A549 (cell line): ENCODE measurements at regions not wholly inside any gene's neighbourhood (a gene's known extent, or its start where the extent isn't known, plus 50 kb on each side); places are given as distances from the start of the nearest gene placed in this dataset.
A peak's percentile ranks its signal among the peaks of the same experiment; 100 is the strongest.

Experiments used
- ATAC-seq, 2 experiments: fragments of 200-7000 bp in 1 of 2; fragments of >200 bp in 1 of 2; cut with Nextera tagmentation in 1 of 2; cut with Tn5 transposase in 1 of 2; 3 replicates each; pipeline versions ENCODE4 v1.8.0 to v1.9.1; 2018 to 2020; ENCODE audit warnings: mild to moderate bottlenecking in 1 of 2, moderate library complexity in 1 of 2
- CTCF ChIA-PET: fragments of 300-600 bp; sonication (Branson Sonifier 250); formaldehyde crosslinking; extraction: SDS; loops from one replicate; lab custom pipeline; 2021; ENCODE audit warnings: antibody characterized with exemption, inconsistent platforms; lab: Yijun Ruan, JAX
- POLR2A ChIA-PET: fragments of 350-600 bp; formaldehyde crosslinking; extraction: SDS; loops from one replicate; lab custom pipeline; 2021; ENCODE audit warnings: antibody characterized with exemption, inconsistent platforms; lab: Yijun Ruan, JAX
- DNase-seq, 2 experiments: peaks; one replicate each; pipeline versions ENCODE4 v3.0.0 to v3.0.0-alpha.2; 2011 to 2016; ENCODE audit warnings: low read depth in 1 of 2, low spot score in 1 of 2
- FAIRE-seq: peaks from 2 replicates; lab custom pipeline; 2011; peaks lifted over from hg19 to GRCh38; lab: Jason Lieb, UNC
- H3K27ac ChIP-seq, 2 experiments: fragments of >200 bp; sonication (Bioruptor Twin); formaldehyde crosslinking; 3 replicates each; pipeline ENCODE4 v1.5.1; 2016 to 2017
- H3K4me1 ChIP-seq: fragments of >200 bp; sonication (Bioruptor Twin); formaldehyde crosslinking; 3 replicates; pipeline ENCODE4 v1.6.1; 2016
- H3K4me2 ChIP-seq: fragments of >200 bp; sonication (Bioruptor Twin); formaldehyde crosslinking; 3 replicates; pipeline ENCODE4 v1.6.1; 2016
- H3K4me3 ChIP-seq: fragments of >200 bp; sonication (Bioruptor Twin); formaldehyde crosslinking; 3 replicates; pipeline ENCODE4 v1.5.1; 2016
- H3K9me3 ChIP-seq: fragments of >200 bp; sonication (Bioruptor Twin); formaldehyde crosslinking; 3 replicates; pipeline ENCODE4 v1.6.1; 2016
- CEBPB ChIP-seq, 2 experiments: fragments of >200 bp in 1 of 2; sonication (Bioruptor Twin) in 1 of 2; formaldehyde crosslinking in 1 of 2; IDR thresholded peaks; 2 replicates each; pipeline ENCODE4 v1.6.1; 2012 to 2016
- CHD4 ChIP-seq: fragments of 200-600 bp; sonication (generic); IDR thresholded peaks from 2 replicates; pipeline ENCODE4 v1.6.1; 2016; ENCODE audit warnings: antibody characterized with exemption, mild to moderate bottlenecking, borderline replicate concordance
- EP300 ChIP-seq, 2 experiments: fragments of >200 bp; sonication (Bioruptor Twin); formaldehyde crosslinking; IDR thresholded peaks; 2 replicates in 1 of 2; 3 replicates in 1 of 2; pipeline ENCODE4 v1.6.1; 2016 to 2017
- ESRRA ChIP-seq: fragments of 150-350 bp; IDR thresholded peaks from 2 replicates; pipeline ENCODE4 v1.6.1; 2014; ENCODE audit warnings: mild to moderate bottlenecking, low read length, borderline replicate concordance
- GATA3 ChIP-seq: IDR thresholded peaks from 2 replicates; pipeline ENCODE4 v1.6.1; 2012; ENCODE audit warnings: borderline replicate concordance
- HEYL ChIP-seq: fragments of 250-450 bp; sonication (Bioruptor Pico); IDR thresholded peaks from 2 replicates; pipeline ENCODE4 v1.8.0; 2021; ENCODE audit warnings: mild to moderate bottlenecking, moderate library complexity
- HOXA7 ChIP-seq: fragments of 250-450 bp; sonication (Bioruptor Pico); IDR thresholded peaks from 2 replicates; pipeline ENCODE4 v1.5.0; 2020; ENCODE audit warnings: mild to moderate bottlenecking, moderate library complexity
- HOXB13 ChIP-seq: fragments of 250-450 bp; sonication (Bioruptor Pico); IDR thresholded peaks from 2 replicates; pipeline ENCODE4 v1.5.0; 2020; ENCODE audit warnings: low read depth, mild to moderate bottlenecking, moderate library complexity
- MYC ChIP-seq: IDR thresholded peaks from 2 replicates; pipeline ENCODE4 v1.6.1; 2012; ENCODE audit warnings: mild to moderate bottlenecking, inconsistent platforms, low read length, improper control_type of control experiment, borderline replicate concordance
- POLR2A ChIP-seq: IDR thresholded peaks from 2 replicates; pipeline ENCODE4 v1.6.1; 2012; ENCODE audit warnings: mild to moderate bottlenecking, low read length
- POLR2AphosphoS2 ChIP-seq: conservative IDR thresholded peaks from 2 replicates; pipeline ENCODE4 v1.6.1; 2012; ENCODE audit warnings: low read length, improper control_type of control experiment, inconsistent platforms
- RARB ChIP-seq: fragments of 250-450 bp; sonication (Bioruptor Pico); IDR thresholded peaks from 2 replicates; pipeline ENCODE4 v1.8.0; 2021; ENCODE audit warnings: mild to moderate bottlenecking, moderate library complexity
- RNF2 ChIP-seq: fragments of 200-600 bp; sonication (generic); IDR thresholded peaks from 2 replicates; pipeline ENCODE4 v1.6.1; 2016; ENCODE audit warnings: low read depth, mild to moderate bottlenecking, antibody characterized with exemption, moderate library complexity, borderline replicate concordance
- TP53 ChIP-seq: fragments of 250-450 bp; sonication (Bioruptor Pico); IDR thresholded peaks from 2 replicates; pipeline ENCODE4 v1.5.0; 2021; ENCODE audit warnings: mild to moderate bottlenecking, moderate library complexity
- ZFP36 ChIP-seq: fragments of 450-650 bp; IDR thresholded peaks from 2 replicates; pipeline ENCODE4 v1.6.1; 2014; ENCODE audit warnings: borderline replicate concordance; ENCODE audit not compliant: partially characterized antibody
- ZNF302 ChIP-seq: fragments of 250-450 bp; sonication (Bioruptor Pico); IDR thresholded peaks from 2 replicates; pipeline ENCODE4 v1.9.0; 2021; ENCODE audit warnings: inconsistent platforms, mild to moderate bottlenecking, moderate library complexity
- WGBS: methylation state at CpG from one replicate; pipeline ENCODE4 v1.1.6; 2017; ENCODE audit errors: missing lambda C conversion rate; 5-methylcytosine and 5-hydroxymethylcytosine counted together
- TF ChIP-seq, protein P1 (sequence below): fragments of >200 bp; sonication (Bioruptor Twin); formaldehyde crosslinking; IDR thresholded peaks from 3 replicates; pipeline ENCODE4 v1.6.1; 2016
- TF ChIP-seq, protein P2 (sequence below): IDR thresholded peaks from 2 replicates; pipeline ENCODE4 v1.6.1; 2012; ENCODE audit warnings: low read depth, borderline replicate concordance
- TF ChIP-seq, protein P3 (sequence below): IDR thresholded peaks from 2 replicates; pipeline ENCODE4 v1.6.1; 2012
- TF ChIP-seq, protein P4 (sequence below): fragments of 250-450 bp; sonication (Bioruptor Pico); IDR thresholded peaks from 2 replicates; pipeline ENCODE4 v1.5.0; 2021; ENCODE audit warnings: mild to moderate bottlenecking, moderate library complexity, borderline replicate concordance
- TF ChIP-seq, protein P5 (sequence below): fragments of 250-450 bp; sonication (Bioruptor Pico); IDR thresholded peaks from 2 replicates; pipeline ENCODE4 v1.5.0; 2020; ENCODE audit warnings: low read depth, mild to moderate bottlenecking, moderate library complexity

DNA sequence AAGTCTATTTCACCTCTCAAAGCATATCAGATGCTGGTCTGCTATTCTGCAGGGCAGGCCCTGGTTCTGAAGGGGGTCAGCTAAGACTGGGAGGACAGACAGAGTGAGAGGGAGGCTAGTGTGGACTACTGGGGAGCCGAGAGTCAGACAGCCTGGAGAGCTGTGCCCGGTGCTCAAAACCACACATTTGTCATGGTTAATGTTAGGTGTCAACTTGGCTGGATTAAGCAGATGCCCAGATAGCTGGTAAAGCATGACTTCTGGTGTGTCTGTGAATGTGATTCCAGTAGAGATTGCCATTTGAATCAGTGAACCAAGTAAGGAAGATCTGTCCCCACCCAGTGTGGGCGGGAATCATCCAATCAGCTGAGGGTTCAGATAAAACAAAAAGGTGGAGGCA lies 102.6 kb downstream of the SNX19 start (continued):
- TF ChIP-seq, protein P1, sequence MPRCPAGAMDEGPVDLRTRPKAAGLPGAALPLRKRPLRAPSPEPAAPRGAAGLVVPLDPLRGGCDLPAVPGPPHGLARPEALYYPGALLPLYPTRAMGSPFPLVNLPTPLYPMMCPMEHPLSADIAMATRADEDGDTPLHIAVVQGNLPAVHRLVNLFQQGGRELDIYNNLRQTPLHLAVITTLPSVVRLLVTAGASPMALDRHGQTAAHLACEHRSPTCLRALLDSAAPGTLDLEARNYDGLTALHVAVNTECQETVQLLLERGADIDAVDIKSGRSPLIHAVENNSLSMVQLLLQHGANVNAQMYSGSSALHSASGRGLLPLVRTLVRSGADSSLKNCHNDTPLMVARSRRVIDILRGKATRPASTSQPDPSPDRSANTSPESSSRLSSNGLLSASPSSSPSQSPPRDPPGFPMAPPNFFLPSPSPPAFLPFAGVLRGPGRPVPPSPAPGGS, result no peak

DNA sequence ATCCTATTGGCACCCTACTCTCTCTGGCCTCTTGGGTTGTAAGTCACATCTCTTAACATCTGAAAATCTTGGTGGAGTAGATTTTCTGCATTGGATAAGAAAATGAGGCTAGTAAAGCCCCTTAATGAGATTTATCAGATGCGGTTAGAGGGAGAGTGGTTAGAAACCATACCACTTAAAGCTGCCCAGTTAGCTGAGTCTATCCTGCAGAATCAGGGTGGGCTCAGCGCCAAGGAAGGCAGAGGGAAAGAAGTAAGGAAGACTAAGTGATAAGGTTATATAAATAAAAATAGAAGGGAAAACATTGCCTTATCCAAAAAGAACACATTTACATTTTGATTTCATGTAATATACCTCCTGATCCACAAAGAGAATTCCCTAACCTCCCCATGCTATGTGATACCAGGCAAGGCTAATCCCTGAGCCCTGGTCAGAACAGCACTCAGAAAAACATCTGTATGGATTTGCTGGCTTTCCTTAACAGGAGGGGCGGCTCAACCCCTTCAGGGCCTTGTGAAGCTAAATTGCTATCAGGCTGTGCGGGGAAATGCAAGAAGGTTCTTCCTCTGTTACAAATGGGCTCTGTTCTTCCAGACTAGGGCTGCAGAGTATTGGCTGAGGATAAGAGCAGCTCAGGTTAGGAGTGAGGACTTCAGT lies 101.7 kb downstream of the SNX19 start:
- no peak for DNase-seq

DNA sequence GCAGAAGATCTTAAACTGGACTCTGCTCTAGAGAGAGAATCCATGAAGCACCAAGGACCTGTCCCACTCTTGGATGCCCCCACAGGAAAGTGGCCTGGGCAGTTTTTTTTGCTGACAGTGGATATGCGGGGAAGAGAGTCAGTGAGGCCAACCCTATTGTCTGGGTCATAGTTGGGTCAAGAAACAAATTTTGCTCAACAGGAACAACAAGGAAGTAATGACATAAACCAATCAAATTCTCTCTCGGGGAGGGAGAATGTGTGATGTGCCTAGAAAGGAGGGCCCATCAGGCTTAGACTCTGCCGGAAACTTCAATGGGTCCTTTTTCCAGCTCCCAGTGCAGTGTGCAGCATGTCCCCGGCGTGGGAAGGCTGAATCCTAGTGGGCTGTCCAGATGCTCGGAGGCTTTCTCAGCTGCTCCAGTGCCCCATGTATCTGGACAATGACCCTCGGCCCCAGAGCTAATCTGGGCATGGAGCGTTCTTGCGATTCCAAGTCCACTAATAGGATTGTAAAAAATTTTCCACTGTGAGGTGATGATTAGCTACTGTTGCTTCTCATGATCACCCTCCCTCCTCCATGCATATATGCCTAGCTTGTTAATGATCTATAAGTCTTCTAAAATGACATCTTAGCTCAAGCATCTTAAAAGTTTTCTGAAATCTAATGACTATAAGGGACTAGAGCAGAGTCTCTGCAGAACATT lies 101.0 kb downstream of the SNX19 start:
- ChIA-PET CTCF (interaction anchor here (1.6 kb wide), 1 partner anchor 47 kb away, joined by 4 read pairs; no protein-coding TSS in a partner anchor), POLR2A (no interaction called here)
- peak overlapping the region in 1 of 2 experiments; percentile 39; a peak in 1 of 6 replicates for H3K27ac ChIP-seq
- no peak overlapping the region for H3K4me3 ChIP-seq
- peaks cover 16% of the 10 kb centered on the region for H3K4me1 ChIP-seq
- H3K4me2 ChIP-seq, result no peak overlapping the region
- ATAC-seq (no peak), DNase-seq (no peak), FAIRE-seq (no peak)
- no peaks in the 10 kb centered on the region for H3K9me3 ChIP-seq
- 89% methylated on average over 8 of the region's 9 CpGs for WGBS
- no peak for TF ChIP-seq TP53 (CRISPR knock-in tag)
- no peak for TF ChIP-seq POLR2A
- TF ChIP-seq HOXB13 (CRISPR knock-in tag), result no peak
- TF ChIP-seq, protein P2, sequence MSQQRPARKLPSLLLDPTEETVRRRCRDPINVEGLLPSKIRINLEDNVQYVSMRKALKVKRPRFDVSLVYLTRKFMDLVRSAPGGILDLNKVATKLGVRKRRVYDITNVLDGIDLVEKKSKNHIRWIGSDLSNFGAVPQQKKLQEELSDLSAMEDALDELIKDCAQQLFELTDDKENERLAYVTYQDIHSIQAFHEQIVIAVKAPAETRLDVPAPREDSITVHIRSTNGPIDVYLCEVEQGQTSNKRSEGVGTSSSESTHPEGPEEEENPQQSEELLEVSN, result no peak
- TF ChIP-seq CHD4, result no peak
- TF ChIP-seq, protein P3, sequence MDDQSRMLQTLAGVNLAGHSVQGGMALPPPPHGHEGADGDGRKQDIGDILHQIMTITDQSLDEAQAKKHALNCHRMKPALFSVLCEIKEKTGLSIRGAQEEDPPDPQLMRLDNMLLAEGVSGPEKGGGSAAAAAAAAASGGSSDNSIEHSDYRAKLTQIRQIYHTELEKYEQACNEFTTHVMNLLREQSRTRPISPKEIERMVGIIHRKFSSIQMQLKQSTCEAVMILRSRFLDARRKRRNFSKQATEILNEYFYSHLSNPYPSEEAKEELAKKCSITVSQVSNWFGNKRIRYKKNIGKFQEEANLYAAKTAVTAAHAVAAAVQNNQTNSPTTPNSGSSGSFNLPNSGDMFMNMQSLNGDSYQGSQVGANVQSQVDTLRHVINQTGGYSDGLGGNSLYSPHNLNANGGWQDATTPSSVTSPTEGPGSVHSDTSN, result no peak
- TF ChIP-seq ESRRA, result no peak
- TF ChIP-seq, protein P4, sequence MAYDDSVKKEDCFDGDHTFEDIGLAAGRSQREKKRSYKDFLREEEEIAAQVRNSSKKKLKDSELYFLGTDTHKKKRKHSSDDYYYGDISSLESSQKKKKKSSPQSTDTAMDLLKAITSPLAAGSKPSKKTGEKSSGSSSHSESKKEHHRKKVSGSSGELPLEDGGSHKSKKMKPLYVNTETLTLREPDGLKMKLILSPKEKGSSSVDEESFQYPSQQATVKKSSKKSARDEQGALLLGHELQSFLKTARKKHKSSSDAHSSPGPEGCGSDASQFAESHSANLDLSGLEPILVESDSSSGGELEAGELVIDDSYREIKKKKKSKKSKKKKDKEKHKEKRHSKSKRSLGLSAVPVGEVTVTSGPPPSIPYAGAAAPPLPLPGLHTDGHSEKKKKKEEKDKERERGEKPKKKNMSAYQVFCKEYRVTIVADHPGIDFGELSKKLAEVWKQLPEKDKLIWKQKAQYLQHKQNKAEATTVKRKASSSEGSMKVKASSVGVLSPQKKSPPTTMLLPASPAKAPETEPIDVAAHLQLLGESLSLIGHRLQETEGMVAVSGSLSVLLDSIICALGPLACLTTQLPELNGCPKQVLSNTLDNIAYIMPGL (CRISPR knock-in tag), result no peak
- TF ChIP-seq ZFP36, result no peak
- no peak for TF ChIP-seq CEBPB (IDR thresholded peaks at IDR 0.05)
- TF ChIP-seq POLR2AphosphoS2, result no peak
- TF ChIP-seq HOXA7 (CRISPR knock-in tag), result no peak
- TF ChIP-seq MYC, result no peak
- TF ChIP-seq EP300 (IDR thresholded peaks at IDR 0.05), result no peak
- TF ChIP-seq GATA3, result no peak
- no peak for TF ChIP-seq HEYL (CRISPR knock-in tag)
- TF ChIP-seq ZNF302 (CRISPR knock-in tag), result no peak
- no peak for TF ChIP-seq RNF2

More for the DNA sequence above, 101.7 kb downstream of the SNX19 start:
- FAIRE-seq, result no peak
- ATAC-seq, result no peak
- ChIA-PET CTCF (interaction anchor here (1.6 to 3.9 kb wide), 2 partner anchors 14 to 47 kb away, joined by 4 to 11 read pairs; no protein-coding TSS in a partner anchor), POLR2A (no interaction called here)
- H3K9me3 ChIP-seq, result no peaks in the 10 kb centered on the region
- no peak overlapping the region for H3K4me3 ChIP-seq
- no peak overlapping the region for H3K4me2 ChIP-seq
- 91% methylated on average over 4 of the region's 4 CpGs for WGBS
- TF ChIP-seq RARB (CRISPR knock-in tag), result no peak
- TF ChIP-seq, protein P5, sequence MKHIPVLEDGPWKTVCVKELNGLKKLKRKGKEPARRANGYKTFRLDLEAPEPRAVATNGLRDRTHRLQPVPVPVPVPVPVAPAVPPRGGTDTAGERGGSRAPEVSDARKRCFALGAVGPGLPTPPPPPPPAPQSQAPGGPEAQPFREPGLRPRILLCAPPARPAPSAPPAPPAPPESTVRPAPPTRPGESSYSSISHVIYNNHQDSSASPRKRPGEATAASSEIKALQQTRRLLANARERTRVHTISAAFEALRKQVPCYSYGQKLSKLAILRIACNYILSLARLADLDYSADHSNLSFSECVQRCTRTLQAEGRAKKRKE (CRISPR knock-in tag), result no peak
- TF ChIP-seq, protein P3, result no peak
- no peak overlapping the region for H3K27ac ChIP-seq
- H3K4me1 ChIP-seq, result peaks cover 16% of the 10 kb centered on the region
